ENCODE measurements at regions not wholly inside any gene's neighbourhood (a gene's known extent, or its start where the extent isn't known, plus 50 kb on each side); places are given as distances from the start of the nearest gene placed in this dataset.

GRCh38 chr1:117678246-117678977, 72.6 kb downstream of the TENT5C start:
- WGBS, 3 donors = 47 to 82% (median 71%) methylated on average over 5 of the region's 5 CpGs
- no peak overlapping the region for H3K27ac ChIP-seq (ENCODE audit: low read depth, low read length)

- WGBS, 3 donors = 44 to 87% (median 81%) methylated on average over 3 of the region's 3 CpGs
- no peak overlapping the region for H3K27ac ChIP-seq (ENCODE audit: low read depth, low read length)
These were observed 73.5 kb downstream of the TENT5C start for GRCh38 chr1:117679299-117679698.

GRCh38 chr1:117679868-117680267, 74.0 kb downstream of the TENT5C start:
- WGBS, 3 donors = 28 to 84% (median 79%) methylated on average over 4 of the region's 4 CpGs
- no peak overlapping the region for H3K27ac ChIP-seq (ENCODE audit: low read depth, low read length)

- no peak overlapping the region for H3K27ac ChIP-seq (ENCODE audit: low read depth, low read length)
- WGBS, 3 donors = 83 to 95% (median 95%) methylated on average over 9 of the region's 9 CpGs
These were observed 74.6 kb downstream of the TENT5C start for GRCh38 chr1:117680316-117681002.

- WGBS, 3 donors = 76 to 83% (median 82%) methylated on average over 9 of the region's 9 CpGs
- H3K27ac ChIP-seq (ENCODE audit: low read depth, low read length) = no peak overlapping the region
These were observed 75.4 kb downstream of the TENT5C start for GRCh38 chr1:117681093-117681900.

- H3K27ac ChIP-seq (ENCODE audit: low read depth, low read length) = no peak overlapping the region
- 90 to 93% (median 92%) methylated on average over 3 of the region's 3 CpGs for WGBS, 3 donors
These were observed 76.0 kb downstream of the TENT5C start for GRCh38 chr1:117681901-117682250.

- WGBS, 3 donors = 77 to 90% (median 88%) methylated on average over 4 of the region's 4 CpGs
These were observed 76.5 kb downstream of the TENT5C start for GRCh38 chr1:117682372-117682771.

GRCh38 chr1:117683571-117684285, 77.9 kb downstream of the TENT5C start:
- no peak overlapping the region for H3K27ac ChIP-seq (ENCODE audit: low read depth, low read length)

More at GRCh38 chr1:117682372-117682771, 76.5 kb downstream of the TENT5C start:
- no peak overlapping the region for H3K27ac ChIP-seq (ENCODE audit: low read depth, low read length)

GRCh38 chr1:117685936-117686806, 80.3 kb downstream of the TENT5C start:
- no peak overlapping the region for H3K27ac ChIP-seq (ENCODE audit: low read depth, low read length)

More at GRCh38 chr1:117683571-117684285, 77.9 kb downstream of the TENT5C start:
- 63 to 90% (median 83%) methylated on average over 6 of the region's 6 CpGs for WGBS, 3 donors

GRCh38 chr1:117686907-117687306, 81.1 kb downstream of the TENT5C start:
- 57 to 74% (median 68%) methylated on average over 2 of the region's 2 CpGs for WGBS, 3 donors
- no peak overlapping the region for H3K27ac ChIP-seq (ENCODE audit: low read depth, low read length)

More at GRCh38 chr1:117685936-117686806, 80.3 kb downstream of the TENT5C start:
- 45 to 71% (median 67%) methylated on average over 6 of the region's 6 CpGs for WGBS, 3 donors

- no peak overlapping the region for H3K27ac ChIP-seq (ENCODE audit: low read depth, low read length)
- WGBS, 3 donors = 28 to 70% (median 56%) methylated on average over 4 of the region's 4 CpGs
These were observed 84.3 kb downstream of the TENT5C start for GRCh38 chr1:117689997-117690625.

- no peak overlapping the region for H3K27ac ChIP-seq (ENCODE audit: low read depth, low read length)
- 93 to 97% (median 95%) methylated on average over 2 of the region's 2 CpGs for WGBS, 3 donors
These were observed 86.1 kb downstream of the TENT5C start for GRCh38 chr1:117691942-117692341.

GRCh38 chr1:117694543-117694942, 88.7 kb downstream of the TENT5C start:
- peak overlapping the region; percentile 22 for H3K27ac ChIP-seq (ENCODE audit: low read depth, low read length)
- WGBS, 3 donors = 58 to 91% (median 61%) methylated on average over 3 of the region's 3 CpGs

- WGBS, 3 donors = 45 to 67% (median 52%) methylated on average over 9 of the region's 9 CpGs
- peak overlapping the region; percentile 76 for H3K27ac ChIP-seq (ENCODE audit: low read depth, low read length)
These were observed 90.1 kb downstream of the TENT5C start for GRCh38 chr1:117695796-117696490.

GRCh38 chr1:117696561-117696960, 90.7 kb downstream of the TENT5C start:
- H3K27ac ChIP-seq (ENCODE audit: low read depth, low read length) = peak overlapping the region; percentile 76
- WGBS, 3 donors = 65 to 87% (median 78%) methylated on average over 1 of the region's 1 CpG

GRCh38 chr1:117697220-117697781, 91.5 kb downstream of the TENT5C start:
- no peak overlapping the region for H3K27ac ChIP-seq (ENCODE audit: low read depth, low read length)
